ENCODE measurements at regions not wholly inside any gene's neighbourhood (a gene's known extent, or its start where the extent isn't known, plus 50 kb on each side); places are given as distances from the start of the nearest gene placed in this dataset.
A peak's percentile ranks its signal among the peaks of the same experiment; 100 is the strongest.

- no peak for DNase-seq
These were observed 65.7 kb downstream of the IL21 start for GRCh38 chr4:122555216-122555615.

DNA sequence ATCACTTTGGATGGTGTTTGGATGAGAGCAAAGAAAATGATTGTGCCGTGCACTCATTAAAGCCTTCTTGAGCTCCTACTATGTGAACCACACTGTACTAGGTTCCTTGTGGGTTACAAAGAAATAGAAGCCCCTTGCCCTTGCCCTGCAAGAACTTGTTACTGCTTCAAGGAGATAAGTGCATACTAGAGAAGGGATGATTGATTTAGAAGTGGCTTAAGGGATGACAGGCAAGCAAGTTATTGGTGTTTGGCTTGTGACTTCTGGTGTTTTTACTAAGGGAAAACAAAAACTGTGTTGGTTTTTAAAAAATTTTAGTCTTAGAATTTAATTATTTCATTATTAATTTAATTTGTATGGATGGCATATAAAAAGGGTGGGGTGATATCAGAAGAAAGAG is 67.4 kb downstream of the IL21 start:
- no peak for DNase-seq

DNA sequence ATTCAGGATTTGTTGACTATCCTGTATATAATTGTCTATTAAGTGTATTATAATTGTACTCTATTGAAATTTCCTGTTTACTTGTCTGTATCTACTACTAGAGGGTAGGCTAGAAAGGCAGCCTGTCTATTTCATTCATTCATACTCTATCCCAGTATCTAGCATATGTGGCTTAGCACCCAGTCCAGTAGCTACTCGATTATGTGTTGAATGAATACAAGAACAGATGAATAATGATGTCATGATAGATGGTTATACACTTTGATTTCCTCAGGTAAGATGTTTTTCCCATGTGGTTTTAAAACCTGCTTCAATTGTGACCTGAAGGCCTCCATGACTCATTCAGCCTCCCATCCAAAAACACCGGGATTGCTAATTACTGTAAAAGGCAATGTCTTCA is 68.0 kb downstream of the IL21 start:
- DNase-seq: no peak

GRCh38 chr4:122548886-122549630 is 71.8 kb downstream of the IL21 start:
- no peak for DNase-seq

- no peak for DNase-seq
These were observed 72.4 kb downstream of the IL21 start for GRCh38 chr4:122548452-122548851.

GRCh38 chr4:122542411-122543236 is 78.2 kb downstream of the IL21 start:
- no peak for DNase-seq

GRCh38 chr4:122541996-122542395 is 78.9 kb downstream of the IL21 start:
- DNase-seq: no peak

DNA sequence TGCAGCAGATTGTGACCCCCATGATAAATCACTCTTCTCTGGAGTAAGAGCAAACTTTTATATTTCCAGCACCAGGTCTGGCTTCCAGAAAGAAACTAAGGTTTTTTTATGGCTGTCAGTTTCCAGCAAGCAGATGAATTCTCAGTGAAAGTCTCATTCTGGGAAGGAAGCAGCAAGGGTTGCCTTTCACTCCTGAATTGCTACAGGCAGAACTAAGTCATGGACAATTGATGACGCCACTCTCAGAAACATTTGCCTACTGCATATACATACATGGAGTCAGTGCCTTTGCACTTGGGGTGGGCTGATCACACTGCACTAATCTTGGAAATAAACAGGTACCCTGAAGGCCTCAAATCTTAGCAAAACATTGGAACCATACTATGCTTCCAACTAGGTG is 80.0 kb downstream of the IL21 start:
- DNase-seq: no peak

DNA sequence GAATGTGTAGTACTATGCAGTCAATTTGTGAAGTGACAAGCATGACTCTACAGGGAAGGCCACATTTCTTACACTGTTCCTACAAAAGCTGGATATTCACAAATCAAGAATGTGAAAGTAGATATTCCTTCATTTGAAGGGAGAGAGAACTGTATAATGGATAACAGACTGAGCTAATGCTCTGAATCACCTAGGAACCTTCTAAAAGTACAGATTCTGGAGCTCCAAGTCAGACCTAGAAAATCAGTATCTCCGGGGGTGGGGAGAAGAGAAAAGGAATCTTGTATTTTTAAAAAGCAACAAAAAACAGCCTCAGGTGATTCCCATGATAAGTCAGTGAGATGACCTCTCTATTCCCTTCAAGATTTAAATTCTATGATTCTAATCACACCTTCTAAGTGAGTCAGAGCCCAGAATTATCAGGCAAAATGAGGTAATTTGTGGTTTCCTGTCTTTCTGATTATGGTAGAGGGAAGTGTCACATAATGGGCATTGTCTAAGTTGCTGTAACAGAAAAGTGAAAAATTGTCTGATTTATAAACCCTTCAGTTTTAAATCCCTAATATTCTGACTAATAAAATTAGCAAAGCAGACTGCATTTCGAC is 80.9 kb downstream of the IL21 start:
- DNase-seq: no peak

DNA sequence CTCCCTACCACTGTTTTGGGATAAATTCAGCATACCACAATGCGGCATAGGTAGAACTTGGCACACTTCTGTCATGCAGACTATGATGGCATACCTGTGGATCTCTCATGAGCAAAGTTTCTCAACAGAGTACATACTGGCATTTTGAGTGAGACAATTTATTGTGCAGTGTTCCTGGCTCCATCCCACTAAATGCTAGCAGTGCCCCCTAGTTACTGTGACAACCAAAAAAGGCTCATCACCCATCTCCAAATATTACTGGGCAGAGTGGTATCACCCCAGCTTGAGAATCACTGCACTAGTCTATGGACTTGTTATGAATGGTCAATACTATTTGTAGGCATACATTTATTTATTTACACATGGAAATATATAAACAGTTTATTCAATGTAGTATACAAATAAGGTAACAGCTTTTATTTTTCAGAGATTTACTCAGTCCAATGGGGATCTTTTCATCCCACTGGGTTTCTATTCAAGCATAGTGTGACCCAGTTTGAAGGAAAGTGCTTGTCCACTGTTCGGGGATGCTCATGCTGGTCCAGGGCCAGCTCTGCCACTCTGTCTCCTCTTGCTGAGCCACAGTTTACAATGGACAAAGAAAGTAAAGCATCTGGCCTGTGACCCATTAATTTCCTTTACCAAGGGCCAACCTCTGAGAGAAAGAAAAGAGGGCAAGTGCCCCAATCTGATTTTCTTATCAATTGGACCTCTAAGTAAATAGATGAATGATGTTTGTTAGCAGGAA is 81.0 kb upstream of the IL2 start:
- no peak for DNase-seq

- no peak for DNase-seq
These were observed 79.5 kb upstream of the IL2 start for GRCh38 chr4:122536001-122536400.

DNA sequence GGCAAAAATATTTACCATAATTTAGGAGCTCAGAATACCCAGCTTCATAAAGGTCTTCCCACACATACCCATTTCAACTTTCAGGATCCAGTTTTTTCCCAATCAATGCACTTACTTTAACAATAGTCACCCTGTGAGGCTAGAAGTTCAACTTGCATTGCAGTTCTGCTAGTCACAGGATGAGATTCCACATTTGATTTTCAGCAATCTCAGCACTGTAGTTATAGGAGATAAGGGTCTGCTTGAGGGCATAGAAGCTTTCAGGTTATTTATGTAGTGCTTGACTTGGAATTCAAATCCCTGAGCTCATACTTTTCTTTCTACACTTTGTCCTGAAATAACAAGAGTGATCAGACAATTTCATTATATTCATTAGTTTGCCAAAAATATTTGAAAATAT is 78.3 kb upstream of the IL2 start:
- DNase-seq: no peak

GRCh38 chr4:122533841-122534240 is 77.3 kb upstream of the IL2 start:
- DNase-seq: no peak

GRCh38 chr4:122532766-122533165 is 76.2 kb upstream of the IL2 start:
- peak; percentile 14 for DNase-seq

GRCh38 chr4:122531514-122531913 is 75.0 kb upstream of the IL2 start:
- DNase-seq: no peak

- DNase-seq: no peak
These were observed 74.5 kb upstream of the IL2 start for GRCh38 chr4:122531038-122531437.

DNA sequence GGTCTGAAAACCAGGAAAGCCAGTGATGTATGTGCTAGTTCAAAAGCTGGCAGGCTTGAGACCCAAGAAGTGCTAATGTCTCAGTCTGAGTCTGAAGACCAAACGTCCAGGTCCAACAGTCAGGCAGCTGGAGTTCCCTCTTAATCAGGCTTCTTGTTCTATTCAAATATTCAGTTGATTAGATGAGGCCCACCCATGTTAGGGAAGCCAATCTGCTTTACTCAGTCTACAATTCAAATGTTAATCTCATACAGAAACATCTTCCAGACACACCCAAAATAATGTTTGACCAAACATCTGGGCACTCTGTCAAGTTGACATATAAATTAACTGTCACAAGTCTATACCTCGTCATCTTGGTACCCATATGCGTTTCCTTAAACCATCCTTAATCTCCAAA is 72.4 kb upstream of the IL2 start:
- no peak for DNase-seq

GRCh38 chr4:122525865-122526264 is 69.3 kb upstream of the IL2 start:
- no peak for DNase-seq

DNA sequence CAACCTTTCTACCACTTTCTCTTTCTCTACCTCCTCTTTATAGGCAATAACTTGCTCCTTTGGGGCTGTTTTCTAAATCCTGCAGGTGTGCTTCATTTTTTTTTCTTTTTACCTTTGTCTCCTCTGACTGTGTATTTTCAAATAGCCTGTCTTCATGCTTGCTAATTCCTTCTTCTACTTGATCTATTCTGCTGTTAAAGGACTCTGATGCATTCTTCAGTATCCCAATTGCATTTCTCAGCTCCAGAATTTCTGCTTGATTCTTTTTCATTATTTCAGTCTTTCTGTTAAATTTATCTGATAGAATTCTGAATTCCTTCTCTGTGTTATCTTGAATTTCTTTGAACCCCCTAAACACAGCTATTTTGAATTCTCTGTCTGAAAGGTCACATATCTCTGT is 67.7 kb upstream of the IL2 start:
- DNase-seq: no peak

DNA sequence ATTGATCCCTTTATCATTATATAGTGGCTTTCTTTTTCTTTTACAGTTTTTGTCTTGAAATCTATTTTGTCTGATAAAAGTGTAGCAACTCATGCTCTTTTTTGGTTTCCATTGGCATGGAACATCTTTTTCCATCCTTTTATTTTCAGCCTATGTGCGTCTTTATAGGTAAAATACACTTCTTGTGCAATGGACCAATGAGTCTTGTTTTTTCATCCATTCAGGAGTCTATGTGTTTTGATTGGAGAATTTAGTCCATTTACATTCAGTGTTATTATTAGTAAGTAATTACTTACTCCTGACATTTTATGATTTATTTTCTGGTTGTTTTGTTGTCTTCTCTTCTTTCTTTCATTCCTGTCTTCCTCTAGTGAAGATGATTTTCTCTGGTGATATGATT is 66.4 kb upstream of the IL2 start:
- DNase-seq: no peak

DNA sequence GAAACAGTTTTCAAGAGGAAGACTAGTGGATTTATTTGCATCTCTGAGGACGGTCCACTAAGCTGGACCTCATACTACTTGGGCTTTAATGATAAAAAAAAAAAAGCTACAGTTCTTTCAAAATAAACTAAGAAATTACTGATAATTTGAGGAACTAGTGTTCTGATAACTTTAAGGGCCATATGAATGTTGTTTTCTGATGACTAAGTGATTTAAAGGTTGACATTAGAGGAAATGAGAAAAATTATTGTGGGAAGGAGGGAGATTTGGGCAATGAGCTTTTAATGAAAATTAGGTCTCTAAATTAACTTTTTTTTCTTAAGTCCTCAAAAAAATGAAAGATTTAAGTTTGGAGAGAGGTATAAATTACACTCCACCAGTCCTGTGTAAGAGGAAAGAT is 60.8 kb upstream of the IL2 start:
- no peak for DNase-seq

- no peak for DNase-seq
These were observed 59.9 kb upstream of the IL2 start for GRCh38 chr4:122516376-122516775.

GRCh38 chr4:122514671-122515070 is 58.1 kb upstream of the IL2 start:
- no peak for DNase-seq
